IMR-90 (cell line): ENCODE measurements at regions not wholly inside any gene's neighbourhood (a gene's known extent, or its start where the extent isn't known, plus 50 kb on each side); places are given as distances from the start of the nearest gene placed in this dataset.

Experiments used
- ATAC-seq: fragments of 200-7000 bp; cut with Tn5 transposase; 2 replicates; pipeline ENCODE4 v1.9.1; 2020; ENCODE audit warnings: low read depth, mild to moderate bottlenecking, moderate library complexity
- BruUV-seq: library from RNA; stranded (reverse); fragments of 400-500 nt; replicated peaks from 2 replicates; lab custom pipeline; 2021; lab: Mats Ljungman, UMichigan
- CTCF ChIA-PET: fragments of 300-600 bp; formaldehyde crosslinking; extraction: SDS; loops from one replicate; lab custom pipeline; 2021; ENCODE audit warnings: antibody characterized with exemption; lab: Yijun Ruan, JAX
- POLR2A ChIA-PET: fragments of 300-600 bp; sonication (Branson Sonifier 250); formaldehyde crosslinking; loops from one replicate; lab custom pipeline; 2022; ENCODE audit warnings: antibody characterized with exemption; ENCODE audit not compliant: unreplicated experiment; lab: Charles Lee
- DNase-seq: peaks from one replicate; pipeline ENCODE4 v3.0.0; 2013
- H2AFZ ChIP-seq: replicated peaks from 2 replicates; pipeline ENCODE3; 2013; ENCODE audit warnings: low read length, mild to moderate bottlenecking; ENCODE audit not compliant: poor library complexity
- H2AK5ac ChIP-seq: 2 replicates; pipeline ENCODE4 v1.6.1; 2013; ENCODE audit warnings: low read depth, low read length, inconsistent platforms
- H2AK9ac ChIP-seq: replicated peaks from 2 replicates; pipeline ENCODE3; 2013; ENCODE audit warnings: mild to moderate bottlenecking, low read depth, low read length, moderate library complexity; ENCODE audit not compliant: poor library complexity
- H2BK120ac ChIP-seq: 2 replicates; pipeline ENCODE4 v1.6.1; 2013; ENCODE audit warnings: low read depth, low read length, inconsistent platforms
- H2BK15ac ChIP-seq: 3 replicates; pipeline ENCODE4 v1.6.1; 2013; ENCODE audit warnings: low read depth, low read length, inconsistent platforms
- H2BK20ac ChIP-seq: 2 replicates; pipeline ENCODE4 v1.6.1; 2013; ENCODE audit warnings: low read depth, mild to moderate bottlenecking, inconsistent platforms, low read length, moderate library complexity
- H2BK5ac ChIP-seq: 2 replicates; pipeline ENCODE4 v1.6.1; 2013; ENCODE audit warnings: mild to moderate bottlenecking, low read depth, low read length, inconsistent platforms; ENCODE audit not compliant: poor library complexity, severe bottlenecking
- H3K14ac ChIP-seq: replicated peaks from 2 replicates; pipeline ENCODE4 v1.6.1; 2013; ENCODE audit warnings: low read depth, low read length, inconsistent platforms
- H3K18ac ChIP-seq: 2 replicates; pipeline ENCODE4 v1.6.1; 2013; ENCODE audit warnings: low read depth, low read length, control low read depth
- H3K23ac ChIP-seq: 2 replicates; pipeline ENCODE4 v1.6.1; 2013; ENCODE audit warnings: low read depth, low read length, inconsistent platforms
- H3K27ac ChIP-seq: 2 replicates; pipeline ENCODE4 v1.5.1; 2013; ENCODE audit warnings: mild to moderate bottlenecking, control low read depth, low read length; ENCODE audit not compliant: insufficient read depth
- H3K27me3 ChIP-seq: 2 replicates; pipeline ENCODE4 v1.6.1; 2013; ENCODE audit warnings: low read length; ENCODE audit not compliant: control insufficient read depth, insufficient read depth
- H3K36me3 ChIP-seq: 2 replicates; pipeline ENCODE4 v1.6.1; 2013; ENCODE audit warnings: low read length, mixed read lengths; ENCODE audit not compliant: control insufficient read depth, insufficient read depth
- H3K4ac ChIP-seq: 2 replicates; pipeline ENCODE4 v1.6.1; 2013; ENCODE audit warnings: low read depth, low read length, inconsistent platforms
- H3K4me1 ChIP-seq: 2 replicates; pipeline ENCODE4 v1.6.1; 2013; ENCODE audit warnings: low read length, mixed read lengths; ENCODE audit not compliant: control insufficient read depth, insufficient read depth
- H3K4me2 ChIP-seq: 2 replicates; pipeline ENCODE4 v1.6.1; 2013; ENCODE audit warnings: low read depth, mild to moderate bottlenecking, control low read depth, low read length, moderate library complexity
- H3K4me3 ChIP-seq: 2 replicates; pipeline ENCODE4 v1.5.1; 2013; ENCODE audit warnings: low read depth, mild to moderate bottlenecking, control low read depth, low read length, moderate library complexity; ENCODE audit not compliant: insufficient read depth
- H3K56ac ChIP-seq: 2 replicates; pipeline ENCODE4 v1.6.1; 2013; ENCODE audit warnings: low read length, inconsistent platforms; ENCODE audit not compliant: insufficient read depth; ENCODE audit errors: extremely low read depth
- H3K79me1 ChIP-seq, 2 experiments: 2 replicates each; pipeline ENCODE4 v1.6.1; 2013; ENCODE audit warnings: low read length in 2 of 2, inconsistent platforms in 1 of 2, low read depth in 1 of 2
- H3K9ac ChIP-seq: 2 replicates; pipeline ENCODE4 v1.6.1; 2013; ENCODE audit warnings: low read depth, low read length, control low read depth
- H3K9me1 ChIP-seq: 2 replicates; pipeline ENCODE4 v1.6.1; 2013; ENCODE audit warnings: low read length, inconsistent platforms; ENCODE audit not compliant: insufficient read depth
- H3K9me3 ChIP-seq: 2 replicates; pipeline ENCODE4 v1.6.1; 2013; ENCODE audit warnings: low read length; ENCODE audit not compliant: control insufficient read depth, insufficient read depth
- H4K20me1 ChIP-seq: 2 replicates; pipeline ENCODE4 v1.6.1; 2013; ENCODE audit warnings: low read length, inconsistent platforms; ENCODE audit not compliant: insufficient read depth
- H4K5ac ChIP-seq: 2 replicates; pipeline ENCODE4 v1.6.1; 2013; ENCODE audit warnings: mild to moderate bottlenecking, low read depth, low read length, control low read depth
- H4K8ac ChIP-seq, 2 experiments: 2 replicates each; pipeline ENCODE4 v1.6.1; 2013; ENCODE audit warnings: low read depth in 2 of 2, low read length in 2 of 2, control low read depth in 1 of 2, inconsistent platforms in 1 of 2
- H4K91ac ChIP-seq: 2 replicates; pipeline ENCODE4 v1.6.1; 2013; ENCODE audit warnings: low read depth, low read length, inconsistent platforms; ENCODE audit not compliant: insufficient read depth
- BHLHE40 ChIP-seq: fragments of 150-350 bp; IDR thresholded peaks from 2 replicates; pipeline ENCODE4 v1.6.1; 2016; ENCODE audit warnings: mild to moderate bottlenecking, low read depth, low read length
- CEBPB ChIP-seq: IDR thresholded peaks from 2 replicates; pipeline ENCODE4 v1.6.1; 2012; ENCODE audit warnings: low read depth, low read length, improper control_type of control experiment
- CHD1 ChIP-seq: IDR thresholded peaks from 2 replicates; pipeline ENCODE4 v1.6.1; 2012; ENCODE audit warnings: low read depth, low read length, improper control_type of control experiment
- CTCF ChIP-seq: conservative IDR thresholded peaks from 2 replicates; pipeline ENCODE4 v1.5.1; 2012; ENCODE audit warnings: mild to moderate bottlenecking, low read depth, low read length, improper control_type of control experiment
- ELK1 ChIP-seq: fragments of 150-350 bp; IDR thresholded peaks from 2 replicates; pipeline ENCODE4 v1.6.1; 2016; ENCODE audit warnings: low read depth, mild to moderate bottlenecking, low read length, moderate library complexity, borderline replicate concordance
- FOS ChIP-seq: fragments of 150-350 bp; IDR thresholded peaks from 2 replicates; pipeline ENCODE4 v1.6.1; 2016; ENCODE audit warnings: low read depth, low read length
- MAFK ChIP-seq: IDR thresholded peaks from 2 replicates; pipeline ENCODE4 v1.6.1; 2012; ENCODE audit warnings: low read depth, low read length, improper control_type of control experiment
- MAZ ChIP-seq: IDR thresholded peaks from 2 replicates; pipeline ENCODE4 v1.6.1; 2012; ENCODE audit warnings: low read depth, mild to moderate bottlenecking, low read length, improper control_type of control experiment, moderate library complexity, borderline replicate concordance
- MXI1 ChIP-seq: IDR thresholded peaks from 2 replicates; pipeline ENCODE4 v1.6.1; 2012; ENCODE audit warnings: low read depth, mild to moderate bottlenecking, low read length, moderate library complexity, borderline replicate concordance
- NFE2L2 ChIP-seq: fragments of 150-350 bp; IDR thresholded peaks from 2 replicates; pipeline ENCODE4 v1.6.1; 2016; ENCODE audit warnings: low read depth, mild to moderate bottlenecking, low read length
- POLR2A ChIP-seq: IDR thresholded peaks from 2 replicates; pipeline ENCODE4 v1.6.1; 2012; ENCODE audit warnings: mild to moderate bottlenecking, low read depth, low read length
- RAD21 ChIP-seq: IDR thresholded peaks from 2 replicates; pipeline ENCODE4 v1.6.1; 2012; ENCODE audit warnings: low read length, improper control_type of control experiment
- RCOR1 ChIP-seq: IDR thresholded peaks from 2 replicates; pipeline ENCODE4 v1.6.1; 2012; ENCODE audit warnings: mild to moderate bottlenecking, low read length, improper control_type of control experiment; ENCODE audit not compliant: insufficient replicate concordance
- RFX5 ChIP-seq: IDR thresholded peaks from 2 replicates; pipeline ENCODE4 v1.8.0; 2012; ENCODE audit warnings: low read depth, mild to moderate bottlenecking, low read length, moderate library complexity
- SMC3 ChIP-seq: fragments of 150-350 bp; IDR thresholded peaks from 2 replicates; pipeline ENCODE4 v1.6.1; 2016; ENCODE audit warnings: low read depth, mild to moderate bottlenecking, antibody characterized with exemption, low read length, moderate library complexity
- USF2 ChIP-seq: fragments of 150-350 bp; IDR thresholded peaks from 2 replicates; pipeline ENCODE4 v1.6.1; 2017; ENCODE audit warnings: mild to moderate bottlenecking, antibody characterized with exemption, low read length, low read depth
- WGBS, 2 experiments: methylation state at CpG; one replicate each; pipeline versions ENCODE4 v1.1.5 to v1.1.7; 2013; ENCODE audit warnings: missing lambda C conversion rate in 2 of 2; ENCODE audit not compliant: insufficient read length in 1 of 2; ENCODE audit errors: extremely low coverage in 2 of 2; 5-methylcytosine and 5-hydroxymethylcytosine counted together
- dilution Hi-C: fragments of 300-500 bp; cut with HindIII; formaldehyde crosslinking; loops from one replicate; pipeline ENCODE4 v1.14.3; 2018; ENCODE audit warnings: low sequenced_read_pairs; ENCODE audit not compliant: unreplicated experiment
- in situ Hi-C: fragments of 300-500 bp; cut with MboI; formaldehyde crosslinking; loops from 3 replicates; pipeline ENCODE4 v1.14.3; 2019; ENCODE audit warnings: low sequenced_read_pairs, inconsistent platforms, mixed read lengths
- intact Hi-C: fragments of 100-400 bp; cut with micrococcal nuclease; formaldehyde crosslinking; loops from 2 replicates; pipeline ENCODE4 v1.10.0; 2022

- H2AK9ac ChIP-seq = no peak overlapping the region
- no peak overlapping the region for H2AFZ ChIP-seq
- H2BK120ac ChIP-seq = no peak overlapping the region
- H4K91ac ChIP-seq = no peak overlapping the region
- no peak overlapping the region for H3K4me2 ChIP-seq
- no TSS peak for BruUV-seq
- TF ChIP-seq BHLHE40 (no peak), MAZ (no peak), SMC3 (no peak), FOS (no peak), CHD1 (no peak), MAFK (no peak), NFE2L2 (no peak), RAD21 (no peak), CTCF (no peak), ELK1 (no peak), RCOR1 (no peak), RFX5 (no peak), POLR2A (no peak), USF2 (no peak), MXI1 (no peak), CEBPB (no peak)
- dilution Hi-C loops (no loop called here), in situ Hi-C loops (no loop called here), intact Hi-C loops (no loop called here)
- H2BK20ac ChIP-seq = no peak overlapping the region
- no peak overlapping the region for H3K4me3 ChIP-seq
- H3K18ac ChIP-seq = no peak overlapping the region
- H3K9ac ChIP-seq = no peak overlapping the region
- H3K27ac ChIP-seq = no peak overlapping the region
- ATAC-seq (no peak), DNase-seq (no peak)
- H3K36me3 ChIP-seq = no peaks in the 10 kb centered on the region
- H3K9me1 ChIP-seq = no peaks in the 10 kb centered on the region
- no peak overlapping the region for H3K56ac ChIP-seq
- CTCF ChIA-PET = no interaction called here
- H3K79me1 ChIP-seq = no peaks in the 10 kb centered on the region
- H2BK5ac ChIP-seq = no peak overlapping the region
- no peaks in the 10 kb centered on the region for H3K27me3 ChIP-seq
- no peaks in the 10 kb centered on the region for H3K9me3 ChIP-seq
- no peaks in the 10 kb centered on the region for H4K20me1 ChIP-seq
- POLR2A ChIA-PET = no interaction called here
- no peak overlapping the region for H3K23ac ChIP-seq
- no peak overlapping the region for H4K8ac ChIP-seq
- no peak overlapping the region for H4K5ac ChIP-seq
- WGBS, 2 experiments = no CpG with 5 or more reads among the region's 4 CpGs
- no peak overlapping the region for H3K14ac ChIP-seq
- H2BK15ac ChIP-seq = no peak overlapping the region
- H2AK5ac ChIP-seq = no peak overlapping the region
- no peak overlapping the region for H3K4ac ChIP-seq
- no peaks in the 10 kb centered on the region for H3K4me1 ChIP-seq
Measured at GRCh38 chr3:101970212-101970611, 120.9 kb downstream of the NFKBIZ start.
